ENCODE measurements at regions not wholly inside any gene's neighbourhood (a gene's known extent, or its start where the extent isn't known, plus 50 kb on each side); places are given as distances from the start of the nearest gene placed in this dataset.

GRCh38 chr6:18897350-18897749 is 510.2 kb downstream of the RNF144B start:
- no peak for ATAC-seq (ENCODE audit: low FRiP score in 2 of 2)
- TF ChIP-seq POLR2AphosphoS5 (IDR thresholded peaks at IDR 0.05): no peak
- Histone ChIP-seq H3K27ac (no peak overlapping the region), H3K4me3 (no peak overlapping the region), H3K36me3 (no peaks in the 10 kb centered on the region), H3K9me3 (no peaks in the 10 kb centered on the region), H3K4me1 (no peaks in the 10 kb centered on the region), H3K27me3 (no peaks in the 10 kb centered on the region)
- no peak for DNase-seq

GRCh38 chr6:18904681-18905080 is 517.5 kb downstream of the RNF144B start:
- 89 to 95% methylated on average over 2 of the region's 2 CpGs for WGBS, 2 donors
- no peak for DNase-seq
- no peaks in the 10 kb centered on the region for H3K4me1 ChIP-seq

GRCh38 chr6:18920701-18921100 is 533.6 kb downstream of the RNF144B start:
- 78 to 86% methylated on average over 3 of the region's 3 CpGs for WGBS, 2 donors
- Histone ChIP-seq H3K27me3 (no peaks in the 10 kb centered on the region), H3K36me3 (no peaks in the 10 kb centered on the region)

More at GRCh38 chr6:18904681-18905080, 517.5 kb downstream of the RNF144B start:
- no peak overlapping the region for H3K27ac ChIP-seq
- no peaks in the 10 kb centered on the region for H3K27me3 ChIP-seq
- H3K36me3 ChIP-seq: no peaks in the 10 kb centered on the region
- no peaks in the 10 kb centered on the region for H3K9me3 ChIP-seq
- ATAC-seq (ENCODE audit: low FRiP score in 2 of 2): no peak
- no peak for TF ChIP-seq POLR2A (IDR thresholded peaks at IDR 0.05)
- no peak for TF ChIP-seq CTCF (IDR thresholded peaks at IDR 0.05)
- no peak for TF ChIP-seq POLR2AphosphoS5 (IDR thresholded peaks at IDR 0.05)
- no peak for TF ChIP-seq EP300 (IDR thresholded peaks at IDR 0.05)
- H3K4me3 ChIP-seq: no peak overlapping the region

GRCh38 chr6:18931086-18931485 is 543.9 kb downstream of the RNF144B start:
- Histone ChIP-seq H3K4me1 (no peaks in the 10 kb centered on the region), H3K36me3 (no peaks in the 10 kb centered on the region), H3K9me3 (no peaks in the 10 kb centered on the region), H3K27me3 (no peaks in the 10 kb centered on the region), H3K4me3 (no peak overlapping the region), H3K27ac (no peak overlapping the region)
- no peak for TF ChIP-seq EP300 (IDR thresholded peaks at IDR 0.05)
- TF ChIP-seq POLR2A (IDR thresholded peaks at IDR 0.05): no peak
- no peak for TF ChIP-seq POLR2AphosphoS5 (IDR thresholded peaks at IDR 0.05)
- no peak for TF ChIP-seq CTCF (IDR thresholded peaks at IDR 0.05)
- 76 to 77% methylated on average over 4 of the region's 4 CpGs for WGBS, 2 donors
- DNase-seq (no peak), ATAC-seq (ENCODE audit: low FRiP score in 2 of 2) (no peak)

More at GRCh38 chr6:18920701-18921100, 533.6 kb downstream of the RNF144B start:
- DNase-seq (no peak), ATAC-seq (ENCODE audit: low FRiP score in 2 of 2) (no peak)
- Histone ChIP-seq H3K27ac (no peak overlapping the region), H3K4me1 (no peaks in the 10 kb centered on the region), H3K9me3 (no peaks in the 10 kb centered on the region), H3K4me3 (no peak overlapping the region)
- TF ChIP-seq POLR2AphosphoS5 (IDR thresholded peaks at IDR 0.05): no peak
- no peak for TF ChIP-seq POLR2A (IDR thresholded peaks at IDR 0.05)
- TF ChIP-seq CTCF (IDR thresholded peaks at IDR 0.05): no peak
- no peak for TF ChIP-seq EP300 (IDR thresholded peaks at IDR 0.05)

GRCh38 chr6:18958146-18958545 is 571.0 kb downstream of the RNF144B start:
- DNase-seq: no peak

More at GRCh38 chr6:18958146-18958545, 571.0 kb downstream of the RNF144B start:
- Histone ChIP-seq H3K27me3 (no peaks in the 10 kb centered on the region), H3K4me3 (no peak overlapping the region), H3K4me1 (no peaks in the 10 kb centered on the region), H3K9me3 (no peaks in the 10 kb centered on the region), H3K36me3 (no peaks in the 10 kb centered on the region), H3K27ac (no peak overlapping the region)
- 80 to 88% methylated on average over 1 of the region's 1 CpG for WGBS, 2 donors
- TF ChIP-seq POLR2AphosphoS5 (IDR thresholded peaks at IDR 0.05) (no peak), EP300 (IDR thresholded peaks at IDR 0.05) (no peak), CTCF (IDR thresholded peaks at IDR 0.05) (no peak), POLR2A (IDR thresholded peaks at IDR 0.05) (no peak)
- no peak for ATAC-seq (ENCODE audit: low FRiP score in 2 of 2)

Data from upper lobe of left lung (tissue), 6 donors.